Kasumi-1 (cell line): ENCODE measurements at regions not wholly inside any gene's neighbourhood (a gene's known extent, or its start where the extent isn't known, plus 50 kb on each side); places are given as distances from the start of the nearest gene placed in this dataset.
"Not testable (repeated sequence)": the region's sequence is repeated elsewhere in the genome, so short reads cannot be mapped to it uniquely, and the experiment has no call there.

Experiments
- DNase-seq, 2 experiments: peaks; one replicate each; lab custom pipeline; 2025; lab: John Stamatoyannopoulos, UW

- DNase-seq, result no peak
These were observed 67.9 kb downstream of the TTLL2 start for GRCh38 chr6:167392631-167393316.

GRCh38 chr6:167393731-167394130 is 68.8 kb downstream of the TTLL2 start:
- no peak for DNase-seq

GRCh38 chr6:167394339-167394738 is 69.5 kb downstream of the TTLL2 start:
- no peak for DNase-seq

- no peak for DNase-seq
These were observed 69.9 kb downstream of the TTLL2 start for GRCh38 chr6:167394820-167395219.

GRCh38 chr6:167396068-167396658 is 71.3 kb downstream of the TTLL2 start:
- no peak for DNase-seq

GRCh38 chr6:167396659-167397490 is 72.0 kb downstream of the TTLL2 start:
- DNase-seq, result no peak

- no peak for DNase-seq
These were observed 72.8 kb downstream of the TTLL2 start for GRCh38 chr6:167397712-167398111.

GRCh38 chr6:167398214-167399050 is 73.5 kb downstream of the TTLL2 start:
- no peak for DNase-seq

GRCh38 chr6:167399051-167399387 is 74.1 kb downstream of the TTLL2 start:
- DNase-seq, result no peak

- no peak for DNase-seq
These were observed 74.7 kb downstream of the TTLL2 start for GRCh38 chr6:167399599-167399998.

GRCh38 chr6:167400482-167401138 is 75.7 kb downstream of the TTLL2 start:
- DNase-seq, result no peak

- no peak for DNase-seq
These were observed 76.8 kb downstream of the TTLL2 start for GRCh38 chr6:167401525-167402194.

GRCh38 chr6:167402195-167402686 is 77.4 kb downstream of the TTLL2 start:
- no peak for DNase-seq

GRCh38 chr6:167403427-167403826 is 78.5 kb downstream of the TTLL2 start:
- DNase-seq, result no peak

GRCh38 chr6:167404385-167405049 is 79.6 kb downstream of the TTLL2 start:
- no peak for DNase-seq

GRCh38 chr6:167405778-167406532 is 81.1 kb downstream of the TTLL2 start:
- no peak for DNase-seq

- DNase-seq, result not testable (repeated sequence)
These were observed 81.8 kb downstream of the TTLL2 start for GRCh38 chr6:167406533-167407238.

- no peak for DNase-seq
These were observed 82.6 kb downstream of the TTLL2 start for GRCh38 chr6:167407239-167408064.
